H1 (cell line): ENCODE measurements at regions not wholly inside any gene's neighbourhood (a gene's known extent, or its start where the extent isn't known, plus 50 kb on each side); places are given as distances from the start of the nearest gene placed in this dataset.

Experiments used
- CTCF ChIA-PET: fragments of 300-600 bp; sonication (Branson Sonifier 250); formaldehyde crosslinking; loops from one replicate; lab custom pipeline; 2021; ENCODE audit not compliant: partially characterized antibody; lab: Charles Lee
- POLR2A ChIA-PET: fragments of 300-600 bp; sonication (Branson Sonifier 250); formaldehyde crosslinking; loops from one replicate; lab custom pipeline; 2021; ENCODE audit warnings: inconsistent platforms; ENCODE audit not compliant: partially characterized antibody; lab: Charles Lee
- DNase-seq, 2 experiments: peaks; one replicate each; pipeline versions ENCODE4 v3.0.0 to v3.0.0-alpha.2; 2010 to 2022; ENCODE audit warnings: low spot score in 2 of 2, low read depth in 1 of 2, mixed read lengths in 1 of 2
- FAIRE-seq: peaks from 2 replicates; lab custom pipeline; 2011; peaks lifted over from hg19 to GRCh38; lab: Jason Lieb, UNC
- H2AFZ ChIP-seq: 2 replicates; pipeline ENCODE4 v1.8.1; 2012; ENCODE audit warnings: low read length, inconsistent platforms
- H2AK5ac ChIP-seq: 2 replicates; pipeline ENCODE4 v1.6.1; 2013; ENCODE audit warnings: low read depth, low read length
- H2BK120ac ChIP-seq: replicated peaks from 2 replicates; pipeline ENCODE3; 2013; ENCODE audit warnings: low read depth, low read length, inconsistent platforms
- H2BK12ac ChIP-seq: 2 replicates; pipeline ENCODE4 v1.6.1; 2013; ENCODE audit warnings: low read depth, low read length
- H2BK15ac ChIP-seq: 2 replicates; pipeline ENCODE4 v1.6.1; 2013; ENCODE audit warnings: low read length
- H2BK20ac ChIP-seq: 2 replicates; pipeline ENCODE4 v1.6.1; 2013; ENCODE audit warnings: low read length
- H2BK5ac ChIP-seq: 2 replicates; pipeline ENCODE4 v1.6.1; 2013; ENCODE audit warnings: low read depth, low read length
- H3K14ac ChIP-seq: 2 replicates; pipeline ENCODE4 v1.6.1; 2013; ENCODE audit warnings: inconsistent platforms; ENCODE audit not compliant: insufficient read length
- H3K18ac ChIP-seq: 2 replicates; pipeline ENCODE4 v1.6.1; 2013; ENCODE audit warnings: low read length; ENCODE audit errors: extremely low read depth
- H3K23ac ChIP-seq: 2 replicates; pipeline ENCODE4 v1.6.1; 2013; ENCODE audit warnings: inconsistent platforms; ENCODE audit not compliant: insufficient read length
- H3K23me2 ChIP-seq: 2 replicates; pipeline ENCODE4 v1.6.1; 2013; ENCODE audit warnings: low read depth, low read length
- H3K27ac ChIP-seq: 2 replicates; pipeline ENCODE4 v1.6.1; 2011; ENCODE audit warnings: low read depth, low read length, inconsistent platforms
- H3K27me3 ChIP-seq, 4 experiments: replicated peaks in 1 of 4; 1 replicate in 1 of 4; 2 replicates in 3 of 4; pipeline versions ENCODE4 v1.6.1 to v1.8.1; 2011 to 2013; ENCODE audit warnings: low read length in 3 of 4, mild to moderate bottlenecking in 3 of 4, inconsistent platforms in 2 of 4, mixed read lengths in 2 of 4, moderate library complexity in 1 of 4; ENCODE audit not compliant: control insufficient read depth in 3 of 4, insufficient read depth in 3 of 4; ENCODE audit errors: extremely low read depth in 1 of 4
- H3K36me3 ChIP-seq, 4 experiments: 2 replicates each; pipeline versions ENCODE4 v1.6.1 to v1.8.1; 2011 to 2013; ENCODE audit warnings: mild to moderate bottlenecking in 4 of 4, low read length in 3 of 4, moderate library complexity in 2 of 4, control low read depth in 1 of 4, inconsistent platforms in 1 of 4; ENCODE audit not compliant: insufficient read depth in 4 of 4, control insufficient read depth in 2 of 4
- H3K4ac ChIP-seq: replicated peaks from 2 replicates; pipeline ENCODE3; 2013; ENCODE audit warnings: low read length, low read depth, mixed read lengths, inconsistent platforms; ENCODE audit not compliant: insufficient read length
- H3K4me1 ChIP-seq, 4 experiments: replicated peaks in 1 of 4; 1 replicate in 1 of 4; 2 replicates in 3 of 4; pipeline versions ENCODE4 v1.6.1 to v1.8.1; 2011 to 2013; ENCODE audit warnings: low read length in 3 of 4, inconsistent platforms in 2 of 4, mixed read lengths in 1 of 4; ENCODE audit not compliant: insufficient read depth in 4 of 4, control insufficient read depth in 3 of 4
- H3K4me2 ChIP-seq, 2 experiments: 2 replicates each; pipeline versions ENCODE4 v1.6.1 to v1.8.1; 2011 to 2013; ENCODE audit warnings: low read depth in 2 of 2, low read length in 2 of 2, control low read depth in 1 of 2, inconsistent platforms in 1 of 2, mild to moderate bottlenecking in 1 of 2; ENCODE audit not compliant: insufficient read depth in 1 of 2
- H3K4me3 ChIP-seq, 4 experiments: fragments of 200-600, 300-600 bp in 1 of 4; sonication (generic), shearing (Covaris generic), sonication (Bioruptor Twin) in 1 of 4; 2 replicates each; pipeline versions ENCODE4 v1.5.1 to v1.8.1; 2011 to 2016; ENCODE audit warnings: low read length in 4 of 4, low read depth in 3 of 4, control low read depth in 2 of 4, inconsistent platforms in 2 of 4, mild to moderate bottlenecking in 2 of 4, mixed read lengths in 1 of 4, moderate library complexity in 1 of 4; ENCODE audit not compliant: insufficient read depth in 2 of 4; ENCODE audit errors: extremely low read depth in 1 of 4
- H3K56ac ChIP-seq: replicated peaks from 2 replicates; pipeline ENCODE3; 2013; ENCODE audit warnings: low read depth, mild to moderate bottlenecking, mixed read lengths, low read length, inconsistent platforms; ENCODE audit not compliant: insufficient read length
- H3K79me1 ChIP-seq: 2 replicates; pipeline ENCODE4 v1.6.1; 2013; ENCODE audit warnings: low read depth, low read length, control low read depth
- H3K79me2 ChIP-seq, 2 experiments: 2 replicates each; pipeline versions ENCODE4 v1.6.1 to v1.8.1; 2012 to 2013; ENCODE audit warnings: low read length in 2 of 2, mild to moderate bottlenecking in 2 of 2, inconsistent platforms in 1 of 2; ENCODE audit not compliant: insufficient read depth in 2 of 2, control insufficient read depth in 1 of 2
- H3K9ac ChIP-seq, 4 experiments: replicated peaks in 1 of 4; 1 replicate in 1 of 4; 2 replicates in 3 of 4; pipeline versions ENCODE4 v1.6.1 to v1.8.1; 2011 to 2013; ENCODE audit warnings: low read depth in 3 of 4, low read length in 3 of 4, control low read depth in 2 of 4, mild to moderate bottlenecking in 2 of 4, moderate library complexity in 2 of 4, inconsistent platforms in 1 of 4; ENCODE audit errors: extremely low read depth in 1 of 4
- H3K9me3 ChIP-seq, 2 experiments: 2 replicates each; pipeline versions ENCODE4 v1.6.1 to v1.8.1; 2012 to 2013; ENCODE audit warnings: mild to moderate bottlenecking in 2 of 2, moderate library complexity in 2 of 2, control low read depth in 1 of 2, inconsistent platforms in 1 of 2, low read depth in 1 of 2, low read length in 1 of 2, mixed read lengths in 1 of 2; ENCODE audit not compliant: insufficient read depth in 2 of 2
- H4K20me1 ChIP-seq, 2 experiments: replicated peaks in 1 of 2; 2 replicates each; pipeline versions ENCODE3 to v1.8.1; 2011 to 2013; ENCODE audit warnings: inconsistent platforms in 2 of 2, low read length in 2 of 2, mild to moderate bottlenecking in 1 of 2; ENCODE audit not compliant: insufficient read depth in 2 of 2, control insufficient read depth in 1 of 2
- H4K5ac ChIP-seq: 2 replicates; pipeline ENCODE4 v1.6.1; 2013; ENCODE audit warnings: low read length, low read depth, mixed read lengths, inconsistent platforms; ENCODE audit not compliant: insufficient read length
- H4K8ac ChIP-seq: 2 replicates; pipeline ENCODE4 v1.8.0; 2013; ENCODE audit warnings: mild to moderate bottlenecking, moderate library complexity, low read length, inconsistent platforms; ENCODE audit not compliant: insufficient read depth; ENCODE audit errors: extremely low read depth
- H4K91ac ChIP-seq: replicated peaks from 2 replicates; pipeline ENCODE3; 2013; ENCODE audit warnings: low read length, mixed read lengths, inconsistent platforms; ENCODE audit not compliant: insufficient read length
- ASH2L ChIP-seq: fragments of 200-600, 300-600 bp; sonication (generic); IDR thresholded peaks from one replicate; pipeline ENCODE4 v1.7.1; 2017; ENCODE audit warnings: low read length
- ATF2 ChIP-seq: IDR thresholded peaks from 2 replicates; pipeline ENCODE4 v1.6.1; 2012; ENCODE audit warnings: low read length, inconsistent platforms
- BCL11A ChIP-seq, 2 experiments: IDR thresholded peaks; one replicate each; pipeline ENCODE4 v1.6.1; 2011; ENCODE audit warnings: low read depth in 2 of 2, low read length in 2 of 2, mild to moderate bottlenecking in 2 of 2
- CREB1 ChIP-seq: IDR thresholded peaks from 2 replicates; pipeline ENCODE4 v1.6.1; 2012; ENCODE audit warnings: inconsistent platforms
- E2F6 ChIP-seq: IDR thresholded peaks from 2 replicates; pipeline ENCODE4 v1.6.1; 2012; ENCODE audit warnings: inconsistent platforms
- KDM4A ChIP-seq: IDR thresholded peaks from one replicate; pipeline ENCODE4 v1.7.1; 2012; ENCODE audit warnings: low read depth, mild to moderate bottlenecking, moderate library complexity, low read length, inconsistent platforms; ENCODE audit not compliant: severe bottlenecking
- MAFK ChIP-seq: IDR thresholded peaks from 2 replicates; pipeline ENCODE4 v1.6.1; 2012; ENCODE audit warnings: low read depth, mild to moderate bottlenecking, improper control_type of control experiment, low read length
- MAX ChIP-seq: IDR thresholded peaks from 2 replicates; pipeline ENCODE4 v1.6.1; 2012; ENCODE audit warnings: inconsistent platforms
- PHF8 ChIP-seq: fragments of 200-600 bp; sonication (generic); conservative IDR thresholded peaks from 2 replicates; pipeline ENCODE4 v1.7.1; 2012; ENCODE audit warnings: low read depth, mild to moderate bottlenecking, inconsistent platforms, low read length, moderate library complexity
- POLR2A ChIP-seq, 2 experiments: IDR thresholded peaks; 1 replicate in 1 of 2; 2 replicates in 1 of 2; pipeline ENCODE4 v1.6.1; 2011; ENCODE audit warnings: low read depth in 2 of 2, low read length in 2 of 2, mild to moderate bottlenecking in 2 of 2; ENCODE audit errors: control extremely low read depth in 1 of 2
- SP4 ChIP-seq: IDR thresholded peaks from 2 replicates; pipeline ENCODE4 v1.6.1; 2012; ENCODE audit warnings: low read length, inconsistent platforms
- ZNF274 ChIP-seq: IDR thresholded peaks from 2 replicates; pipeline ENCODE4 v1.7.0; 2012; ENCODE audit warnings: low read length, borderline replicate concordance; ENCODE audit errors: extremely low read depth
- WGBS, 2 experiments: shearing (Covaris generic) in 1 of 2; methylation state at CpG; one replicate each; pipeline versions ENCODE4 v1.1.6 to v1.1.7; 2013 to 2015; ENCODE audit warnings: low lambda C conversion rate in 2 of 2, mixed read lengths in 2 of 2, inconsistent platforms in 1 of 2, low coverage in 1 of 2, missing lambda C conversion rate in 1 of 2; ENCODE audit not compliant: insufficient replicate concordance in 2 of 2, insufficient coverage in 1 of 2, insufficient read length in 1 of 2; ENCODE audit errors: extremely low coverage in 1 of 2, missing lambda C conversion rate in 1 of 2; 5-methylcytosine and 5-hydroxymethylcytosine counted together

GRCh38 chr3:194817936-194818335 lies 132.3 kb downstream of the FAM43A start:
- Histone ChIP-seq H3K18ac (no peak overlapping the region), H3K9ac (no peak overlapping the region), H2AFZ (no peak overlapping the region), H3K9me3 (no peaks in the 10 kb centered on the region), H3K4me2 (no peak overlapping the region; a peak in 1 of 4 replicates), H3K79me2 (no peaks in the 10 kb centered on the region), H3K27me3 (peaks cover 0 to 2% (median 0%) of the 10 kb centered on the region in 4 experiments; a peak in 1 of 7 replicates), H3K14ac (no peak overlapping the region), H2BK15ac (no peak overlapping the region), H3K4me3 (no peak overlapping the region), H2AK5ac (no peak overlapping the region), H2BK5ac (no peak overlapping the region), H4K20me1 (no peaks in the 10 kb centered on the region), H3K4ac (no peak overlapping the region), H3K27ac (no peak overlapping the region), H3K79me1 (no peaks in the 10 kb centered on the region), H4K5ac (no peak overlapping the region), H4K8ac (no peak overlapping the region), H2BK20ac (no peak overlapping the region), H4K91ac (no peak overlapping the region), H3K56ac (no peak overlapping the region), H3K23ac (no peak overlapping the region), H3K36me3 (no peaks in the 10 kb centered on the region), H3K23me2 (no peaks in the 10 kb centered on the region), H2BK120ac (no peak overlapping the region), H2BK12ac (no peak overlapping the region), H3K4me1 (peaks cover 0 to 7% (median 0%) of the 10 kb centered on the region in 4 experiments; a peak in 1 of 7 replicates)
- DNase-seq (no peak), FAIRE-seq (no peak)
- 59% methylated on average over 6 of the region's 6 CpGs; no CpG with 5 or more reads in 1 of the 2 experiments for WGBS, 2 experiments
- ChIA-PET CTCF (interaction anchor here (0.5 to 1.0 kb wide), 5 partner anchors 20 to 794 kb away, joined by 3 read pairs; no protein-coding TSS in a partner anchor), POLR2A (interaction anchor here (1.2 kb wide), 1 partner anchor 46 kb away, joined by 3 read pairs; no protein-coding TSS in a partner anchor)
- TF ChIP-seq POLR2A (IDR thresholded peaks at IDR 0.05; ENCODE audit: control extremely low read depth in 1 of 2, low read depth in 2 of 2, low read length in 2 of 2) = no peak
- no peak for TF ChIP-seq ZNF274
- no peak for TF ChIP-seq KDM4A
- TF ChIP-seq ASH2L = no peak
- no peak for TF ChIP-seq BCL11A (IDR thresholded peaks at IDR 0.05; ENCODE audit: low read depth in 2 of 2, low read length in 2 of 2)
- no peak for TF ChIP-seq E2F6
- TF ChIP-seq CREB1 = no peak
- no peak for TF ChIP-seq ATF2
- TF ChIP-seq SP4 = no peak
- no peak for TF ChIP-seq PHF8
- TF ChIP-seq MAX = no peak
- no peak for TF ChIP-seq MAFK
